GM12874 (cell line): ENCODE measurements at regions not wholly inside any gene's neighbourhood (a gene's known extent, or its start where the extent isn't known, plus 50 kb on each side); places are given as distances from the start of the nearest gene placed in this dataset.

Experiments used
- TF ChIP-seq, protein P1 (sequence below): IDR thresholded peaks from 2 replicates; pipeline ENCODE4 v1.5.1; 2011; ENCODE audit warnings: low read depth, mild to moderate bottlenecking, control low read depth, low read length, moderate library complexity; ENCODE audit not compliant: insufficient read depth

DNA sequence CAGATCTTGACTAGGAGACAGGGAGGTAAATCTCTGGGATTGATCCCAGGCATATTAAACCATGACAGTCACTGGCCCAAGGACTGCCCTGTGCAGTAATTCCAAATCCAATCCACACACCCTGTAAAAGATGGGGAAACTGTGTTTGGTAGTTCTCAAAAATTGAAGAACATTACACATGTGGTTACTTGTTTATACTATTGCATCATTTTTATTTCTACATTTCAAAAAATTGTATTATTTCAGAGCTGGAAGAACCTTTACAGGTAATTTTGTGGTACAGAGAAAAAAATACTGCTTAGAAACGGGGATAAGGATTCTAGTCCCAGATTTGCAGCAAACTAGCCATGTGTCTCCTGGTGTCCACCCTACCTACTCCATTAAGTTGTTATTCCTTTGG is 400.5 kb downstream of the LRIG3 start:
- TF ChIP-seq, protein P1, sequence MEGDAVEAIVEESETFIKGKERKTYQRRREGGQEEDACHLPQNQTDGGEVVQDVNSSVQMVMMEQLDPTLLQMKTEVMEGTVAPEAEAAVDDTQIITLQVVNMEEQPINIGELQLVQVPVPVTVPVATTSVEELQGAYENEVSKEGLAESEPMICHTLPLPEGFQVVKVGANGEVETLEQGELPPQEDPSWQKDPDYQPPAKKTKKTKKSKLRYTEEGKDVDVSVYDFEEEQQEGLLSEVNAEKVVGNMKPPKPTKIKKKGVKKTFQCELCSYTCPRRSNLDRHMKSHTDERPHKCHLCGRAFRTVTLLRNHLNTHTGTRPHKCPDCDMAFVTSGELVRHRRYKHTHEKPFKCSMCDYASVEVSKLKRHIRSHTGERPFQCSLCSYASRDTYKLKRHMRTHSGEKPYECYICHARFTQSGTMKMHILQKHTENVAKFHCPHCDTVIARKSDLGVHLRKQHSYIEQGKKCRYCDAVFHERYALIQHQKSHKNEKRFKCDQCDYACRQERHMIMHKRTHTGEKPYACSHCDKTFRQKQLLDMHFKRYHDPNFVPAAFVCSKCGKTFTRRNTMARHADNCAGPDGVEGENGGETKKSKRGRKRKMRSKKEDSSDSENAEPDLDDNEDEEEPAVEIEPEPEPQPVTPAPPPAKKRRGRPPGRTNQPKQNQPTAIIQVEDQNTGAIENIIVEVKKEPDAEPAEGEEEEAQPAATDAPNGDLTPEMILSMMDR = no peak

- TF ChIP-seq, protein P1 = no peak
Observed at GRCh38 chr12:58521152-58521551, 399.2 kb downstream of the LRIG3 start.

DNA sequence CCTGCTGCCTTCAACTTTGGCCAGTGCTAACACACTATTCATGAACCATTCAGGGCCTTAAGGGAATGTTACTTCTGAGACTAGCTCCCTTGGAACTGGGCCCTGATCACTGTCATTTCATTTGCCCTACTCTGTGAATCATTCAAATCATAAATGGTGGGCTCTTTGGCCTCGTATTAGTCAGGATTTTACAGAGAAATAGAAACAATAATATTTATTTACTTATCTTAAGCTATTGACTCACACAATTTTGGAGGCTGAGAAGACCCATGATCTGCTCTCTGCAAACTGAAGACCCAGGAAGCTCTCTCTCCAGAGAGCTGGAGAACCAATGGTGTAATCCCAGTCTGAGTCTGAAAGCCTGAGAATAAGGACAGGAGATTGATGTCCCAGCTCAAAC is 398.5 kb downstream of the LRIG3 start:
- TF ChIP-seq, protein P1 = no peak

- TF ChIP-seq, protein P1 = no peak
Observed at GRCh38 chr12:58523360-58523759, 396.9 kb downstream of the LRIG3 start.

- TF ChIP-seq, protein P1 = no peak
Observed at GRCh38 chr12:58528271-58528670, 392.0 kb downstream of the LRIG3 start.

- TF ChIP-seq, protein P1 = no peak
Observed at GRCh38 chr12:58529114-58529665, 391.1 kb downstream of the LRIG3 start.

DNA sequence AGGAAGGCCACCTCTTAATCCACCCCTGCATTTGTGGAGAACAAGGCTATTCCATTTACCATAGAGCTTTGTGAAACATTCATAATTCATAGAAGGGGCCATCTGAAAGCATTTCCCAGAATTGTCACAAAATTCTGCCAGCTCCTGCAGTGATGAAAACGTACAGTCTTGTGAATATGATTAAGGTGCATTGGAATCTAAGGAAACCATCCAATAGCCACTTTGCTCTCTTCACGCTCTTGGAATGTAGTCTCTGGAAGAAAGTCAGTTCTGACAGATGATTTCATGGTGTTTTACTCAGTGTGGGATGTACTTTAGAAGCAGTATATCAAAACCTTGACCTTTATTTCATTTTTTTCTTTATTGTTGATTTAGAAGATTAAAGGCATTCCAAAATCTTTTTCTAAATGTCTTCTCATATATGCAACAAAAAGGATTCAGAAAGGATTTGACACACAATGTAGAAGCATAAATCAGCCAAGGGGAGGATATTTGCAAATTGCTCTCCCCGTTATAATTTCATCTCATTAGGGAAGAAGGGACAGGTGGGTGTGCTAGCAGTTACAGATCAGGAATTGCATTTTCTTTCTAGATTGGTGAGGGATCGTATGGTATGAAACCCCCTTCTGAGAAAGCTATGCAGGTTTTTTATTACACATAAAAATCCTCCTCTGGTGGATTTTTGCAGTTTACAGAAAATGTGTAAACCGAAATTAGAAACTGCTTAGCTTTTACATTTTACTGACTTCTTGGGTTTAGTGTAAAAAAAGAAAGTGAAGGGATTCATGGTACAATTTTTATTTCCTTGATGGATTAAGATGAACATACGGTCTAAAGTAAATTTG is 390.2 kb downstream of the LRIG3 start:
- TF ChIP-seq, protein P1 = no peak
